HG03064 (cell line): ENCODE measurements at regions not wholly inside any gene's neighbourhood (a gene's known extent, or its start where the extent isn't known, plus 50 kb on each side); places are given as distances from the start of the nearest gene placed in this dataset.
"Not testable (repeated sequence)": the region's sequence is repeated elsewhere in the genome, so short reads cannot be mapped to it uniquely, and the experiment has no call there.

Experiments
- ATAC-seq: cut with Tn5 transposase; IDR thresholded peaks from one replicate; pipeline ENCODE4 v1.9.1; 2021; ENCODE audit warnings: low read depth; ENCODE audit not compliant: unreplicated experiment

GRCh38 chr1:121443001-121443540 lies 258.3 kb downstream of the SRGAP2C start:
- no peak for ATAC-seq

DNA sequence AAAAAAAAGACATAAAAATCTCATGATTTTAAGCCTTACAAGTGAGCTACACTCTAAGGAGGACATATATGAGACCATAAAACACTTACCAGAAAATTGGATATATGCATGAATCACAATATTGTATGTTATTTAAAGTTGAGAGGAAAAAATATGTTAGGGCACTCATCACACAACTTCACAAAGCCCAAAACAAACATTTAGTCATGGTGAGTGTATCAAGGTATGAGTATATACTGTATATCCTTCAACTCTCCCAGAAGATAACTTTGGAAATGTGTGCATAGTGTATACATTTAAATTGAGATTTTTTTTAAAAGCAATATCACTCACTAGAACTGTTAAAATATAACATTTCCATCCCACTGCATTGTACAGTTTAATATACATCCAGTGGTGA lies 259.3 kb downstream of the SRGAP2C start:
- ATAC-seq = no peak

DNA sequence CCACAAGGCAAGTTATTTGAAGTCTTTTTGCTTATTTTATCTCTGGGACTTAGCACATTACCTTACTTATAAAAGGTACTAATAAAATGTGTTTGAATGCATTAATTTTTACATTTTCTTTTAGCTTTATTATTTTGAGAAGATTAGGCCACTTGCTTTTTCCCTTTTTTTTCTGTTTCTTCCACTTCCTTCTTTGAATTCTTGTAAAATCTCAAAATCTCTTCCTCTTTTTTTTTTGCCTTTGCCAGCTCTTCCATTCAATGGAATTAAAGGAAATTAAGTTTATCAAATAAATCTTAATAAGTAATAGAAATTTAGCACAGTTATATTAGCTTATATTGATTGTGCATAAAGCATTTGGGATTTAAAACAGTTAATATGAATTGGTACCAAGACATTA lies 260.9 kb downstream of the SRGAP2C start:
- ATAC-seq = no peak

- ATAC-seq = not testable (repeated sequence)
These were observed 262.6 kb downstream of the SRGAP2C start for GRCh38 chr1:121447280-121447923.

- ATAC-seq = not testable (repeated sequence)
These were observed 263.3 kb downstream of the SRGAP2C start for GRCh38 chr1:121448064-121448463.

GRCh38 chr1:121448851-121449250 lies 264.1 kb downstream of the SRGAP2C start:
- ATAC-seq = no peak

- ATAC-seq = no peak
These were observed 267.7 kb downstream of the SRGAP2C start for GRCh38 chr1:121452484-121452883.

- ATAC-seq = peak; percentile 100
These were observed 273.7 kb downstream of the SRGAP2C start for GRCh38 chr1:121458291-121459048.

DNA sequence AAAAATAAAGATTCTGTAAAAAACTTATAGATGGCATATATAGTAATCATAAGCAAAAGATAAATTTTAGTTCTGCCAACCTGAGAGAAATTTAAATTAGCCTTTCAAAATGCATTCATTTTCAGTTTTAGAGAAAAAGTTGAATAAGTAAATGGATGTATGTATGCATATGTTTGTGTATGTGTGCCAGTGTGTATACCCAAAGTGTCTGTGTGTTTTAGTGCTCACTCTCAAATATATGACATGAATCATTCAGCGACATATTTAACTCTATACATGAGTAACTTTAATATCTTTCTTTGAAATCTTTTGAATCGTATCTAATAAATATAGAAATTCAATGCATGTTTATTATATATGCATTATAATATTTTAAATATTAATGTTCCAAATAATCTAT lies 274.5 kb downstream of the SRGAP2C start:
- no peak for ATAC-seq

DNA sequence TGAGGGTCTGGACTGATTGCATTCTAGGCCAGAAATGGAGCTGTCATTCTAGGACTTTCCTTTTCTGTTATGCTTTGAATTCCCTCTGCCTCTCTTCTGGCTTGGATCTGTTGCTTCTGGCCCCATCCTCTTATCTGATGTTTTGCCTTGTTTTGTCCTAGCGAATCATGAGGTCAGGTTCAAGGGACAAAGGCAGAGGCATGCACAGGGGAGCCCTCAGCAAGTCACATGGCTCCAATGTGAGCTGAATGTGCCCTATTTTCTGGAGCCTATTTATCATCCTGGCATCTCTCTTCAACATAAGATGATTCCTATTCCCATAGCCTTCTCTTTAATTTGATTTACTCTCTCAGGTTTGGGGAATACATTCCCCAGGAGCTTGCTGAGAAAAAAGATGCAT lies 284.6 kb downstream of the SRGAP2C start:
- ATAC-seq = not testable (repeated sequence)

DNA sequence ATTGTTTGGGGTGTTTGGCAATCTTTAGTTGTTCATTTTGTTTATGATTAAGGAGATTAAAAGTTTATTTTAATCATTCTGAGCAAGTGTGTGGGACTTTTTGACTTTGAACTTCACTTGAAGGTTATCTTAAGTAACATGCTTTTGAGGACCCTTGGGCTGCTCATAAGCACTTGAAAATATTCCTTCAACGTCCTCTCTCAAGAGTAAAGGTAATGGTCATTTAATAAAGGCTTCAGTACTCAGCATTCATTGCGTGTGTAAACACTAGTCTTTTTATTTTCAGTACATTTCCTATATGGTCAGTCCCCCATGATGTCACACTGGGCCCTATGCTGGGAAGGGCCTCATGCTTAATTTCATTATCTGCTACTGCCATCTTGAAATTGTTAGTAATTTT lies 285.6 kb downstream of the SRGAP2C start:
- not testable (repeated sequence) for ATAC-seq

GRCh38 chr1:121471523-121471922 lies 286.7 kb downstream of the SRGAP2C start:
- peak; percentile 86 for ATAC-seq

DNA sequence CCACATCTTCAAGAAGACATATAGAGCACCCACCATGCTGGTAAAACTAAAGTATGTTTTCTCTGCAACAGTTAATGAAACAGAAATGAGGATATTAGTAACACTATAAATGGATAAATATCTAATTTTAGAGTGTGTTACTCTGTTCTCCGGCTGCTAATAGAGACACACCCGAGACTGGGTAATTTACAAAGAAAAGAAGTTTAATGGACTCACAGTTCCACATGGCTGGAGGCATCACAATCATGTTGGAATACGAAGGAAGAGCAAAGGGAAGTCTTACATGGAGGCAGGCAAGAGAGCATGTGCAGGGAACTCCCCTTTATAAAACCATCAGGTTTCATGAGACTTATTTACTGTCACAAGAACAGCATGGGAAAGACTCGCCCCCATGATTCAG lies 287.2 kb downstream of the SRGAP2C start:
- ATAC-seq = no peak

GRCh38 chr1:121483234-121483633 lies 298.5 kb downstream of the SRGAP2C start:
- ATAC-seq = no peak

- ATAC-seq = no peak
These were observed 299.2 kb downstream of the SRGAP2C start for GRCh38 chr1:121483961-121484424.

DNA sequence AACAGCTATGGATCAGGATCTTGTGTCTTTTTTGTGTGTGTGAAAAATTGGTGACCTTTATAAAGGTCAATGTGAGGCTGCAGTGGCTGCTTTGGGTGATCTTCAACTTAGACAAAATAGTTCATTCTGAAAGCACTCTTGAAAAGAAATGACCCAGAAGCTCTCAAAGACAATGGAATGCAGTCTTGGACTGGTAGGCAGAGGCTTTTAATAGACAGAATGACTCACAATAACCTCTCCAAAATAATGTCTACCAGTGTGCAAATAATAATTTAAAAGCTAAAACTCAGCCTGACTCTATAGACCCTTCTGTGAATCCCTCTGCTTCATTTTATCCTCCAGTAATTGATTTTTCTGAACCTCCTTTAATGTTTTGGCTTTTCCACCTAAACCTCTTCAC lies 310.0 kb downstream of the SRGAP2C start:
- ATAC-seq = not testable (repeated sequence)

DNA sequence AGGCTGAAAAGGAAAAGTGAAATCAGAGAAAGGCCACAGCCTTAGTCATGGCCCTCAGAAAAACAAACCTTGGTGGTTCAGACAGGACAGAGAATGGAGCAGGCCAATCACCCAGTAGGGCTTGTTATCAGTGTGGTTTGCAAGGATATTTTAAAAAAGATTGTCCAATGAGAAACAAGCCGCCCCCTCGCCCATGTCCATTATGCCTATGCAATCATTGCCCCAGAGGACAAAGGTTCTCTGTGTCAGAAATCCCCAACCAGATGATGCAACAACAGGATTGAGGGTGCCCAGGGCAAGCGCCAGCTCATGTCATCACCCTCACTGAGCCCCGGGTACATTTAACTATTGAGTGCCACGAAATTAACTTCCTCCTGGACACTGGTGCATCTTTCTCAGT lies 326.7 kb downstream of the SRGAP2C start:
- ATAC-seq = not testable (repeated sequence)

GRCh38 chr1:121511876-121512275 lies 327.1 kb downstream of the SRGAP2C start:
- ATAC-seq = not testable (repeated sequence)

GRCh38 chr1:121515235-121515634 lies 330.5 kb downstream of the SRGAP2C start:
- no peak for ATAC-seq

DNA sequence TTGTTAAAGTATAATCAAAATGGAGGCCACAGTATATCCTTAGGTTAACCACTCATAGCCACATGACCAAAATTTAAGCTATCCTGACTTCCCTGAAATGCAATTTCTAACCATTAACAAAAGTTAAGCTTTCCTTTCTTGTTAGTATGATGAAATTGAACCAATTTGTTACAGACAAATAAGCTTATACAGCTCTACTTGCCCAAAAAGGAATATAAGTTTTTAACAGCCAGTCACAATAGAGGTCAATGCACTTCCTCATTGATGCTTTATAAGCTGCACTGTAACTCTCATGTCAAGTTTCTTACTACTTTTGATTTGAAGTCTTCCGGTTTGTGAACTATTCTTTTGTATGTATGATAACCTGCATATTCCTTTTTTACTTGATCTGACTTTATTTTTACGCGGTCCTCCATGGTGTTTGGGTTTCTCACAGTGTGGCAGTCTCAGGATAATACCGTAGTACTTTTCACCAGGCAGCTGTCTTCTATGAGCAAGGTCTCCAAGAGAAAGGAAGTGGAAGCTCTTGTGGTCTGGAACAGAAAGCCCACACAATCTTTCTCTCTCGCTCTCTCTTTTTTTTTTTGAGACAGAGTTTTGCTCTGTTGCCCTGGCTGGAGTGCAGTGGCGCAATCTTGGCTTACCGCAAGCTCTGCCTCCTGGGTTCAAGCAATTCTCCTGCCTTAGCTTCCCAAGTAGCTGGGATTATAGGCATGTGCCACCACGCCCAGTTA lies 331.6 kb downstream of the SRGAP2C start:
- peak; percentile 81 for ATAC-seq
